ENCODE measurements at regions not wholly inside any gene's neighbourhood (a gene's known extent, or its start where the extent isn't known, plus 50 kb on each side); places are given as distances from the start of the nearest gene placed in this dataset.

DNA sequence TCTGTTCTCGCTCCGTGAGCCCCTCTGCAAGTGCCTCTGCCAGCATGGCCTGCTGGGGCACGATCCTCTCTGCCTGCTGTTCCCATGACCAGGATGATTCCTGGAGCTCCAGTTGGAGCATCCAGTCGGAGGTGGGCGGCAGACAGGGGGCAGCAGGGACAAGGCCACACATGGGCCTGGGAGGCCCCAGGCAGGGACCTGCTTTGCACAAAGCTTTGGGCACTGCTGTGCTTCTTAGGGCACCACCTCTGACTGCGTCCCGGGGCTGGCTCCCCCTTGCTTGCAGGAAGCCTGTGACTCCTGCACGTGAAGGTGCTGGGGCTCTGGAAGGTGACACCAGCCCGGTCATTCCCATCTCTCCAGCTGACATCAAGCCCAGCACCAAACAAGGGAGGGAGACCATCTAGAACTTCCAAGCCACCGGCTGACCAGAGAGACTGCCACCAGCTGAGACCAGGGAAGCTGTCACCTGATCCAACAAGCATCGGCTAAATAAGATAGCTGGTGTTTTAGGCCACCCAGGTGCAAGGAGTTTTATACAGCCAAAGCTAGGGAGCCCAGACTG lies 174.8 kb upstream of the FOXD4L5 start:
- H3K4me1 ChIP-seq (ENCODE audit: control insufficient read depth, insufficient read depth, low read length), result no peaks in the 10 kb centered on the region
- CTCF ChIA-PET, result no interaction called here
- H3K27ac ChIP-seq (ENCODE audit: control insufficient read depth, insufficient read depth), result no peak overlapping the region
- ATAC-seq (no peak), DNase-seq (ENCODE audit: low read depth, low spot score) (no peak), FAIRE-seq (no peak)
- no peaks in the 10 kb centered on the region for H3K27me3 ChIP-seq (replicated peaks in 1 of 2; ENCODE audit: control insufficient read depth in 2 of 2, insufficient read depth in 2 of 2, low read length in 1 of 2)
- 30% methylated on average over 11 of the region's 11 CpGs for WGBS (ENCODE audit: insufficient coverage, insufficient replicate concordance, low lambda C conversion rate, missing lambda C conversion rate)
- SMC1A ChIA-PET (ENCODE audit: uncharacterized antibody, unreplicated experiment), result no interaction called here
- H3K9me3 ChIP-seq (replicated peaks; ENCODE audit: control insufficient read depth, insufficient read depth, low read length), result no peaks in the 10 kb centered on the region; the same call in 2 of the 3 replicates
- no peaks in the 10 kb centered on the region for H3K36me3 ChIP-seq (ENCODE audit: control insufficient read depth in 2 of 2, insufficient read depth in 2 of 2, low read length in 1 of 2)
- H4K20me1 ChIP-seq (ENCODE audit: control insufficient read depth, insufficient read depth), result no peaks in the 10 kb centered on the region
- no peaks in the 10 kb centered on the region for H3K79me2 ChIP-seq (ENCODE audit: control insufficient read depth, insufficient read depth, low read length)
- in situ Hi-C loops (cut with MboI) (no loop called here), intact Hi-C loops (cut with micrococcal nuclease; ENCODE audit: unreplicated experiment) (no loop called here)
- POLR2A ChIA-PET, result no interaction called here
- no peak overlapping the region for H2AFZ ChIP-seq (ENCODE audit: control insufficient read depth, low read depth, low read length)
- TF ChIP-seq, protein P1, sequence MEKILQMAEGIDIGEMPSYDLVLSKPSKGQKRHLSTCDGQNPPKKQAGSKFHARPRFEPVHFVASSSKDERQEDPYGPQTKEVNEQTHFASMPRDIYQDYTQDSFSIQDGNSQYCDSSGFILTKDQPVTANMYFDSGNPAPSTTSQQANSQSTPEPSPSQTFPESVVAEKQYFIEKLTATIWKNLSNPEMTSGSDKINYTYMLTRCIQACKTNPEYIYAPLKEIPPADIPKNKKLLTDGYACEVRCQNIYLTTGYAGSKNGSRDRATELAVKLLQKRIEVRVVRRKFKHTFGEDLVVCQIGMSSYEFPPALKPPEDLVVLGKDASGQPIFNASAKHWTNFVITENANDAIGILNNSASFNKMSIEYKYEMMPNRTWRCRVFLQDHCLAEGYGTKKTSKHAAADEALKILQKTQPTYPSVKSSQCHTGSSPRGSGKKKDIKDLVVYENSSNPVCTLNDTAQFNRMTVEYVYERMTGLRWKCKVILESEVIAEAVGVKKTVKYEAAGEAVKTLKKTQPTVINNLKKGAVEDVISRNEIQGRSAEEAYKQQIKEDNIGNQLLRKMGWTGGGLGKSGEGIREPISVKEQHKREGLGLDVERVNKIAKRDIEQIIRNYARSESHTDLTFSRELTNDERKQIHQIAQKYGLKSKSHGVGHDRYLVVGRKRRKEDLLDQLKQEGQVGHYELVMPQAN (conservative IDR thresholded peaks at IDR 0.05), result no peak
- TF ChIP-seq MXI1 (IDR thresholded peaks at IDR 0.05; ENCODE audit: low read depth, low read length) (no peak), STAT3 (IDR thresholded peaks at IDR 0.05; ENCODE audit: low read depth, low read length) (no peak), NR2F1 (conservative IDR thresholded peaks at IDR 0.05) (no peak), FOXK2 (IDR thresholded peaks at IDR 0.05) (no peak), CEBPB (IDR thresholded peaks at IDR 0.05; ENCODE audit: borderline replicate concordance in 1 of 2, low read depth in 2 of 2, low read length in 2 of 2) (no peak), PAX5 (IDR thresholded peaks at IDR 0.05; ENCODE audit: borderline replicate concordance, low read depth, low read length) (no peak), RUNX3 (IDR thresholded peaks at IDR 0.05; ENCODE audit: low read length) (no peak), GATAD2B (conservative IDR thresholded peaks at IDR 0.05; ENCODE audit: low read depth) (no peak), E2F8 (IDR thresholded peaks at IDR 0.05; ENCODE audit: low read depth, partially characterized antibody) (no peak), NFIC (IDR thresholded peaks at IDR 0.05; ENCODE audit: low read depth, low read length) (no peak), SPI1 (IDR thresholded peaks at IDR 0.05; ENCODE audit: borderline replicate concordance, insufficient read depth, low read depth, low read length) (no peak)
- H3K4me3 ChIP-seq, result no peak overlapping the region
- BruUV-seq (replicated peaks), result no TSS peak
- RAD21 ChIA-PET (ENCODE audit: unreplicated experiment), result no interaction called here
- no peak overlapping the region for H3K9ac ChIP-seq (ENCODE audit: control insufficient read depth, insufficient read depth, low read length)
- no peak overlapping the region for H3K4me2 ChIP-seq (ENCODE audit: control insufficient read depth, insufficient read depth)

All from GM12878 (cell line).